ENCODE measurements at regions not wholly inside any gene's neighbourhood (a gene's known extent, or its start where the extent isn't known, plus 50 kb on each side); places are given as distances from the start of the nearest gene placed in this dataset.

DNA sequence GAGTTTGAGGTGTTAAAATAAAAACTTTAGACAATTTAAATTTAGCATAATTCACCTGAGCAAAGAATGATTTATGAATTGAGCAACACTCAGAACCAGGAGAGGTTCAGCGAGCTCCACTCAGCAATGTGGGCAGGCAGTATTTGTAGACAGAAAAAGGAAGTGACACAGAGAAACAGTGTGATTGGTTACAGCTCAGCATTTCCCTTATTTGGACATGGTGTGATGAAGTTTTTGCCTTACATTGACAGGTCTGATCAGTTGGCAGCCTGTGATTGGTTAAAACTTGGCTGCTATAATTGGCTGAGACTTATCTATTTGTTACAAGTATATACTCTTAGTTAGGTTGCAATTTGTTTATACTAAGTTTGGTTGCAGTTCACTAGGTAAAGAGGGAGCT, 621.2 kb upstream of the PRMT6 start:
- Histone ChIP-seq H3K36me3 (no peaks in the 10 kb centered on the region), H3K4me3 (no peak overlapping the region), H3K27me3 (replicated peaks in 1 of 7) (no peaks in the 10 kb centered on the region), H3K4me1 (no peaks in the 10 kb centered on the region), H3K9me3 (peaks cover 0 to 6% (median 0%) of the 10 kb centered on the region in 8 donors), H3K27ac (no peak overlapping the region)
- intact Hi-C loops (cut with DNase I; ENCODE audit: low total_unique reads) = no loop called here
- no peak for TF ChIP-seq POLR2A (IDR thresholded peaks at IDR 0.05)
- TF ChIP-seq, protein P1, sequence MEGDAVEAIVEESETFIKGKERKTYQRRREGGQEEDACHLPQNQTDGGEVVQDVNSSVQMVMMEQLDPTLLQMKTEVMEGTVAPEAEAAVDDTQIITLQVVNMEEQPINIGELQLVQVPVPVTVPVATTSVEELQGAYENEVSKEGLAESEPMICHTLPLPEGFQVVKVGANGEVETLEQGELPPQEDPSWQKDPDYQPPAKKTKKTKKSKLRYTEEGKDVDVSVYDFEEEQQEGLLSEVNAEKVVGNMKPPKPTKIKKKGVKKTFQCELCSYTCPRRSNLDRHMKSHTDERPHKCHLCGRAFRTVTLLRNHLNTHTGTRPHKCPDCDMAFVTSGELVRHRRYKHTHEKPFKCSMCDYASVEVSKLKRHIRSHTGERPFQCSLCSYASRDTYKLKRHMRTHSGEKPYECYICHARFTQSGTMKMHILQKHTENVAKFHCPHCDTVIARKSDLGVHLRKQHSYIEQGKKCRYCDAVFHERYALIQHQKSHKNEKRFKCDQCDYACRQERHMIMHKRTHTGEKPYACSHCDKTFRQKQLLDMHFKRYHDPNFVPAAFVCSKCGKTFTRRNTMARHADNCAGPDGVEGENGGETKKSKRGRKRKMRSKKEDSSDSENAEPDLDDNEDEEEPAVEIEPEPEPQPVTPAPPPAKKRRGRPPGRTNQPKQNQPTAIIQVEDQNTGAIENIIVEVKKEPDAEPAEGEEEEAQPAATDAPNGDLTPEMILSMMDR (IDR thresholded peaks at IDR 0.05 in 8 of 11, conservative IDR thresholded peaks at IDR 0.05 in 3 of 11) = no peak
- TF ChIP-seq POLR2AphosphoS5 (IDR thresholded peaks at IDR 0.05) = no peak
- no peak for DNase-seq
- 65 to 82% (median 78%) methylated on average over 1 of the region's 1 CpG for WGBS, 5 donors

DNA sequence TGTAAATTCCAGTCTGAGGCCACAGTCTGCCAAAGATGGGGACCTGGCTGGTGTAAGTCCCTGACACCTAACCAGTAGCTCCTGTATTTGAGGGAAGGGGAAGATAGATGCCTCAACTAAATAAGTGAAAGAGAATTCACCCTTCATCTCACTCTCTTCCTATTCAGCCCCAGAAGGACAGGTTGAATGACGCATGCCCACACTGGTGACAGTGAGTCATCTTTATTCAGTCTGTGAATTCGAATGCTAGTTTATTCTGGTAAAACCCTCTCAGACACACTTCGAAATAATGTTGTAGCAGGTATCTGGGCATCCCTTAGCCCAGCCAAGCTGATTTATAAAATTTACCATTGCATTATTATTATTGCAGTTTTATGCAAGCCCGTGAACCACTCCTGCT, 617.0 kb upstream of the PRMT6 start:
- no peaks in the 10 kb centered on the region for H3K27me3 ChIP-seq (replicated peaks in 1 of 7)
- intact Hi-C loops (cut with DNase I; ENCODE audit: low total_unique reads) = no loop called here
- H3K9me3 ChIP-seq = peaks cover 0 to 13% (median 0%) of the 10 kb centered on the region in 8 donors
- H3K4me3 ChIP-seq = no peak overlapping the region
- no peak for TF ChIP-seq POLR2A (IDR thresholded peaks at IDR 0.05)
- TF ChIP-seq, protein P1 (IDR thresholded peaks at IDR 0.05 in 8 of 11, conservative IDR thresholded peaks at IDR 0.05 in 3 of 11) = no peak
- TF ChIP-seq POLR2AphosphoS5 (IDR thresholded peaks at IDR 0.05) = no peak
- 75 to 83% (median 80%) methylated on average over 4 of the region's 4 CpGs for WGBS, 5 donors
- H3K36me3 ChIP-seq = no peaks in the 10 kb centered on the region
- DNase-seq = no peak
- no peaks in the 10 kb centered on the region for H3K4me1 ChIP-seq
- no peak overlapping the region for H3K27ac ChIP-seq

DNA sequence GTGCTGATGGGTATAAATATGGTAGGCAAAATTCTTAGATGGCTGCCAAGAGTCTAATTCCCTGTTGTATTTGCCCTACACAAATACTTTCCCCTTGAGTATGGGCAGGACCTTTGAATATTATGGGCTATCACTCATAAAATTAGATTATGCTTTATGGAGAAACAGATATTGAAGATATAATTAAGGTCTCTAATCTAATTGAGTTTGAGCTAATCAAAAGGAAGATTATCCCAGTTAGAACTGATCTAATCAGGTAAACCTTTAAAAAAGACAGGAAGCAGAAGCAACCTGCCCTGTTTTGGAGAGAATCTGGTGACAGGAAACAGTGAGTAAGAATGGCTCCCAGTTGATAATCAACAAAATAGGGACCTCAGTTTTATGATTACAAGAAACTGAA, 609.0 kb upstream of the PRMT6 start:
- intact Hi-C loops (cut with DNase I; ENCODE audit: low total_unique reads) = no loop called here
- TF ChIP-seq POLR2AphosphoS5 (IDR thresholded peaks at IDR 0.05) (no peak), POLR2A (IDR thresholded peaks at IDR 0.05) (no peak)
- TF ChIP-seq, protein P1 (IDR thresholded peaks at IDR 0.05 in 8 of 11, conservative IDR thresholded peaks at IDR 0.05 in 3 of 11) = no peak
- Histone ChIP-seq H3K27me3 (replicated peaks in 1 of 7) (no peaks in the 10 kb centered on the region), H3K4me1 (no peaks in the 10 kb centered on the region), H3K36me3 (no peaks in the 10 kb centered on the region), H3K4me3 (no peak overlapping the region), H3K27ac (no peak overlapping the region), H3K9me3 (peaks cover 0 to 6% (median 0%) of the 10 kb centered on the region in 8 donors)
- DNase-seq = no peak

DNA sequence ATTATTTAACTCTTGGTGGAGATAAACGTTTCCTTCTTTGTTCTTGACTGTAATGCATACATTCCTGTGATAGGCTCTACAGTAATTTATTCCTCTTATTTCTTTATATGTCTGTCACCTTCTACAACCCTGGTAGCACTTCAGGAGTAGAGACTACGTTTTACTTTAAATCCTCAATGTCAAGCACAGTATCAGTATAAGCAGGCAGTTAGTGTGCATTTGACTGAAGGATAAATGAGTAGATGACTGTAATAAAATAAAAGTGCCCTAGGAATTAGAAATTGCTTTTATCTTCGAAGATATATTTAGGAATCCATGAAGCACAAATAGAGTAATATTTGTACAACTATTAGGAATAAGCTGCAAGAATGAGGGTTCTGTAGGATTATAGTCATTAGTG, 599.6 kb upstream of the PRMT6 start:
- DNase-seq = no peak
- Histone ChIP-seq H3K4me3 (no peak overlapping the region), H3K27ac (no peak overlapping the region), H3K36me3 (no peaks in the 10 kb centered on the region), H3K4me1 (no peaks in the 10 kb centered on the region), H3K9me3 (no peaks in the 10 kb centered on the region), H3K27me3 (replicated peaks in 1 of 7) (no peaks in the 10 kb centered on the region)
- intact Hi-C loops (cut with DNase I; ENCODE audit: low total_unique reads) = no loop called here
- WGBS, 5 donors = 53 to 72% (median 69%) methylated on average over 3 of the region's 3 CpGs
- TF ChIP-seq, protein P1 (IDR thresholded peaks at IDR 0.05 in 8 of 11, conservative IDR thresholded peaks at IDR 0.05 in 3 of 11) = no peak
- no peak for TF ChIP-seq POLR2AphosphoS5 (IDR thresholded peaks at IDR 0.05)
- TF ChIP-seq POLR2A (IDR thresholded peaks at IDR 0.05) = no peak
